GM21723 (cell line): ENCODE measurements at regions not wholly inside any gene's neighbourhood (a gene's known extent, or its start where the extent isn't known, plus 50 kb on each side); places are given as distances from the start of the nearest gene placed in this dataset.
"Not testable (repeated sequence)": the region's sequence is repeated elsewhere in the genome, so short reads cannot be mapped to it uniquely, and the experiment has no call there.

ENCODE experiments used
- ATAC-seq: cut with Tn5 transposase; IDR thresholded peaks from one replicate; pipeline ENCODE4 v1.9.1; 2021; ENCODE audit warnings: mild to moderate bottlenecking, moderate library complexity; ENCODE audit not compliant: unreplicated experiment

DNA sequence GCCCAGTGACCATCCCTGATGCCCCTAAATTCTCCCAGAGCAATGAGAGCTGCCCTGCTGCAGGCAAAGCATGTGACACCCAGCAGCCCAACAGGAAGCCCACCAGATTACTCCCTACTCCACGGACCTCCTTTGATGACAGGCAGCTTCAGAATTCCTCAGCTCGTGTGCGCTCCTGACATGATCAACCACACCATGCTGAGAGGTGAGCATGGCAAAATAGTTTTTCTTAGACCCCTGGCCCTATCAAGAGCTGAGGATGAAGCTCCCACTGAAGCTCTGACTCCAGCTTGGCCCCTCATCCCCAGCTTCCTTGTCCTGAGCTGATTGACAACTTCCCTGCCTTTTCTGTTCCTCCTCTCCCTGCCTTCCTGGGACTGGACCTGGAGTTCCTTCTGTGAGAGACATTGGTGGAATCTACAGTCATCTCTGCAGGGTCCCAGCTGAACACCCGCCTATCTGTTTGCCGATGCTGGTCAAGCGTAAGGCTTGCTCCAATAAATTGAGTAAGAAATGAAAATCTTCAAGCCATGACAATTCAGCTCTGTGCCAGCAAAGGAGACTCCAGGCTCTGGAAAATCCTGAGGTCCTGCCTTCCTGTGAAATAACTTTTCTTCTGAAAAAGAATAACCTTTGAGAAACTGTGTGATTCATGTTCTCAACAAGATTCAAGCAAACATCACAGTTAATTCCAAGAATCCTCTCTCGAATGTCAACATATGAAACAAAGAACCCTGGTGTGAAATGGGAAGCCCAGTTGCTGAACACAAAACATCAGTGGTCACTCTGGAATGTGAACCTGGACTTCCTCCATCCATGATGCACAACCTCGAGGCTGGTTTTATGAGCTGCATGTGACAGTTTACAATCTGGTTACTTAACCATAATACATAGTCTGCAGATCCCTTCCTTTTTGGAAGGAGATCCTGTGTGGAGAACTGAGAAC lies 201.1 kb downstream of the SPP2 start:
- no peak for ATAC-seq

DNA sequence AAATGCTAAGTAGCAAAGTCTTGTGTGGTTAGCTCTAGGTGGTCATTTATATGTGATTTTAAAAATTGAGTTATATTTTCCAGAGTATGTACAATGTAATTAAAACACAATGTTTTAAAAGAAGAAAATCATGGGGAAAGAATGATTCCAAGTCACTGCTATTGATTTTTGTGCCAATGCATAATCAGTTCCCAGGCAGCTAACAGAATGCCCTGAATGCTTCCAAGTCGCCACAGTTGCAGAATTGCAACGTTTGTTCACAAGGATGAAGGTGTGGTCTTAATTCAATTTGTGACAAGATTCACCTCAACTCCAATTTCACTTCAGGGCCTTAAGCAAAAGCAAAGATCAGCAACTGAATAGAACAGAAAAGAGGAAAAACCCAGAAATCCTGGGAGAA lies 200.4 kb downstream of the SPP2 start:
- no peak for ATAC-seq

DNA sequence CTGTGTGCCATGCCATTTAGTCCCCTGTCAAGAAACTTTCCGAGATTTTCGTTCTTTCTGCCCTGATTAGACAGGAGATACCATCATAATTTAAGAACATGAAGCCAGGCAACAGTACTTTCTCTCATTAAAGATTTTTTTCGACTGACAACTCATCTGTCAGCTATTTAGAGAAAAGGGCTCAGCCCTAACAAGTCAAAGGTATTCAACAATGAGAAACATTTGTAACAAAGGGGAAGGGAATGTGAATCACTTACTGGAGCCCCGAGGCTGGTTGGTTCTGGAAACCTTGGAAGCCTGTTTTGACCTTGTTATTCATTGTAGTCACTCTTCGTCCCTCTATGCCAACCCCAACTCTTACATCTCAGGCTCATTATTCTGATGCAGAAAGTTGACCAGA lies 199.4 kb downstream of the SPP2 start:
- no peak for ATAC-seq

DNA sequence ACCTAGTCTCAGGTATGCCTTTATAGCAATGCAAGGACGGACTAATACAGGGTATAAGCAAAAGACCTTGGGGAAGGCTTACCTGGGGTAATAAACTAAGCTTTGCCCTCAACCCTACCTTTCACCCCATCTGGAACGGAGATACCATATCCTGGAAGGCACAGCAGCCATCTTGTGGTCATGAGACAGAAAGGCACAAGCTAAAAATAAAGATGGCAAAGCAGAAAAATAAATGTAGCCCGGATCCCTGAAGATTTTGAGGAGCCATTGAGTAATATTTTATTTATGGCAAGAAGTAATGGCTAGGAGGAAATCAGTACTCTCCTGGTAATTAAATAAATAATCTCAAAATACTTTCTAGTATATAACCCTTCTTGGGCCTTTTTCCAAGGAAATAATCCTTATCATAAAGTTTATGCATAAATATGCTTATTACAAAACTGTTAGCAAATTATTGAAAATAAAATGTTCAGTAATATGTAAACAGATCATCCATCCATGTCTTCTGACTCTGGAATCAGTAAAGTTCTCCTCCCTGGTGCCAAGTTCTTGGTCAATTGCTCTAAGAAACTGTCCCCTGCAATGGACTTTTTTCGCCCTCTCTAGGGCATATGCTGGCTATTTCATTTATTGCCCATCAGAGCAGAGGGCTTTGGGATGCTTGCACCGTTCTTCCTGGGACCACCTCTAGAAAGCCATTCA lies 198.7 kb downstream of the SPP2 start:
- no peak for ATAC-seq

DNA sequence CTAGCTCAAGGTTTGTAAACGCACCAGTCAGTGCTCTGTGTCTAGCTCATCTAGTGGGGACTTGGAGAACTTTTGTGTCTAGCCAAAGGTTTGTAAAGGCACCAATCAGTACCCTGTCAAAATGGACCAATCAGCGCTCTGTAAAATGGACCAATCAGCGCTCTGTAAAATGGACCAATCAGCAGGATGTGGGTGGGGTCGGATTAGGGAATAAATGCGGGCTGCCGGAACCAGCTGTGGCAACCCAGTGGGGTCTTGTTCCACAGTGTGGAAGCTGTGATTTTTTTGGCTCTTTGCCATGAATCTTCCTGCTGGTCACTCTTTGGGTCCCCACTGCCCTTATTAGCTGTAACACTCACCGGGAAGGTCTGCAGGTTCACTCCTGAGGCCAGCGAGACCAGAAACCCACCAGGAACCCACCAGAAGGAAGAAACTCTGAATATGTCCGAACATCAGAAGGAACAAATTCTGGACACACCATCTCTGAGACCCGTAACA lies 197.8 kb downstream of the SPP2 start:
- ATAC-seq: not testable (repeated sequence)

DNA sequence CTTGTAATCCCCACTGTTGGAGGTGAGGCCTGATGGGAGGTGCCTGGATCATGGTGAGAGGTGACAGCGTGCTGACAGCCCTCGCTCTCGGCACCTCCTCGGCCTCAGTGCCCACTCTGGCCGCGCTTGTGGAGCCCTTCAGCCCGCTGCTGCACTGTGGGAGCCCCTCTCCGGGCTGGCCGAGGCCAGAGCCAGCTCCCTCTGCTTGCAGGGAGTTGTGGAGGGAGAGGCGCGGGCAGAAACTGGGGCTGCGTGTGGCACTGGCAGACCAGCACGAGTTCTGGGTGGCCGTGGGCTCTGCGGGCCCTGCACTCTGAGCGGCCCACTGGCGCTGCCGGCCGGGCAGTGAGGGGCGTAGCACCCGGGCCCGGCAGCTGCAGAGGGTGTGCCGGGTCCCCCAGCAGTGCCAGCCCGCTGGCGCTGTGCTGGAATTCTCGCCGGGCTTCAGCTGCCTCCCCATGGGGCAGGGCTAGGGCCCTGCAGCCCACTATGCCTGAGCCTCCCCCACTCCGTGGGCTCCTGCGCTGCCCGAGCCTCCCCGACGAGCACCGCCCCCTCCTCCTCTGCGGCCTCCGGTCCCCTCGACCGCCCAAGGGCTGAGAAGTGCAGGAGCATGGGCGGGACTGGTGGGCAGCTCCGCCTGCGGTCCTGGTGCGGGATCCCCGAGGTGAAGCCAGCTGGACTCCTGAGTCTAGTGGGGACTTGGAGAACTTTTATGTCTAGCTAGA lies 197.1 kb downstream of the SPP2 start:
- ATAC-seq: no peak

DNA sequence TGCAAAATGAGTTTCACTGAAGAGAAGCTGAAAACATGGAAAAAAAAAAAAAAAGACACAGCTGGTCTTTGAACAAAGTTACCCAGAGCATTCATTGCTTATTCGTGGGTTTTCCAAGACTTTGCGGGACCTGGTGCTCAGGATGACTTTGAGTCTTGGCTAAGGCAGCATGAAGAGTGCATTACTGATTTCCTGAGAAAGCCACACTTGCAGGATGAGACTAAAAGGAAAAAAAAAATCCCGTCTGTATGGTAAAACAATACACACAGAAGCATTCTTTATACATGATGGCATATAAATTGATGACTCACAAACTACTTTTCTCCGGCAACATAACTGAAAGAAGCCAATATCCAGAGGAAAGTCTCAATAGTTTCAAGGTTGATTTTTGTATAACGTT lies 195.4 kb downstream of the SPP2 start:
- ATAC-seq: no peak

DNA sequence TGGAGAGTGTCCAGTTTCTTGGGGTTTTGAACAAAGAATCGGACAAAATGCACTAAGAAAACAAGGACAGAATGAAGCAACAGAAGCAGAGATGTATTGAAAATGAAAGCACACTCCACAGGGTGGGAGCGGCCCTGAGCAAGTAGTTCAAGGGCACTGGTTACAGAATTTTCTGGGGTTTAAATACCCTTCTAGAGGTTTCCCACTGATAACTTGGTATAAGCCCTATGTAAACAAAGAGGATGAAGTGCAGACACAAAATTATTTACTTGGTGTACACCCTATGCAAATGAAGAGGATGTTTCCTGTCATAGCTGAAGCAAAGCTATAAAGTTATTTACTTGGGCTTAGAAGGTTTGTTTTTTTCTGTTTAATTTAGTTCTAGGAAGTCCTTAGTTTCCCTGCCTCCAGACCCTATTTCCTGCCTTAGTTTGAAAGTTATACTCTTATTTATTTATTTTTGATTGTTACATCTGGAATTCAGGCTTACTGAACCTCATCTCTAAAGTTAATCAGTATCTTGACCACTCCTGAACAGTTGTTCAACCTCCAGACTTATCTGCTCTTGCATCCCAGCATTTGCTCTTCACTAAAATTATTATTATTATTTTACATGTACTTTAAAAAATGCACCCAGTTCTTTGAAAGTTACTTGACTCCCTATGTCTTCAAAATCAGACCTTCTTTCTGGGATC lies 193.5 kb downstream of the SPP2 start:
- ATAC-seq: no peak

DNA sequence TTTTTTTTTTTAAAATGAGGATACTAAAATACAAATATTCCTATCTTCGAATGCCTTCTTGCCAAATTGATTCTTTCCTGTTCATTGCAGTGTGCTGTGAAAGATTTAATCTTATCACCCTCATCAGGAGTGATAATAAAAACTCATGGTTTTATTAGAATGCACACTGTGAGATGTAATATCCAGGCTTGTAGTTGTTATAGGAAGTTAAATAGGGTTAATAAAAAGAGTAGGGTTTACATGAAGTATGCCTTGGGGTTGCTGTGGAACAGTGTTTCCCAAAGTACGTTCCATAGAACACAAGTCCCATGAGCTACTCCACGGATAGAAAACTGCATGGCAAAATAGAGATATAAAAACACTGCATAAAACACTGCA lies 191.9 kb downstream of the SPP2 start:
- no peak for ATAC-seq

DNA sequence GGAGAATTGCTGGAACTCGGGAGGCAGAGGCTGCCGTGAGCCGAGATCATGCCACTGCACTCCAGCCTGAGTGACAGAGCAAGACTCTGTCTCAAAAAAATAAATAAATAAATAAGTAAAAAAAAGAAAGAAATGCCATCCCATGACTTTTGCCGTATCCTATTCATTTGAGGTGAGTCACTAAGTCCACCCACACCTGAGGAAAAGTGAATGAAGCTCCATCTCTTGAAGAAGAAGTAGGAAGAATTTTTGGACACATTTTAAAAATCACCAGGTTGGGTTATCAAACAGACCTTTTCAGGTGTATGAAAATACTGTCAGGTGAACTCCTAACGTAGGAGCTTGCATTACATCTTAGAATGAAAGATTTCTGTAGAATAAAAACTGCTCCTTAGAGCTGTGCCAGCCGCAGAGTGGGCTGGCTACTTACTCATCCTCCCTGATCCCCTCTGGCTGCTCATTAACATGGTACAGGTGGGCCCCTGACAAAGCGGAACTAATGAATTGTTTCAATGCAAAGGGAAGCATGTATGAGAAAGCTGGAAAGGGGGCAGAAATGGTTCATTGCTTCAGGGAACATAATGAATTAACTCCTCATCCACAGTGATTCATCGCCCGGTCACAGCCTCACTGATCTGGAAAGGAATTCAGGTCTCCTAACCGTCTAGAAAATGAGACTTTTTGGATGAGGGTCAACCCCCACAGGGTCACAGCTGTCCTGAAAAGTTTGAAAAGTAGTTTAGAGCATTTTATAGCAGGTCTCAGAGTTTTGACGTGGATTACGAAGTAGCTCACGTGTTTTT lies 191.4 kb downstream of the SPP2 start:
- ATAC-seq: no peak

DNA sequence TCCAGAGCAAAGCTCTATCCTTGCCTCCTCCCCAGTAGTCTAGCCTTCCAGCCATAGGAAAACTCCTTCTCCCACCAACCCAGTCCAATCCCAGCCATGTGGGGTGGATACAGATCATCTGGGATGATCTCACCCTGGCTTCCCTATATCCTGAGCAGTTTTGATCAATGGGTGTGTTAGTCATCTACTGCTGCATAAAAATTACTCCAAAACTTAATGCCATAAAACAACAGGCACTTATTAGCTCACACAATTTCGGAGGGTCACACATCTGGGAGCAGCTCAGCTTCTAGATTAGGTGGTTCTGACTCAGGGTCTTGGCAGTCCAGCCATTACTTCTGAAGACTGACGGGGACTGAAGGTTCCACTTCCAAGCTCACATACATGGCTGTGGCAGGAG lies 190.4 kb downstream of the SPP2 start:
- no peak for ATAC-seq

DNA sequence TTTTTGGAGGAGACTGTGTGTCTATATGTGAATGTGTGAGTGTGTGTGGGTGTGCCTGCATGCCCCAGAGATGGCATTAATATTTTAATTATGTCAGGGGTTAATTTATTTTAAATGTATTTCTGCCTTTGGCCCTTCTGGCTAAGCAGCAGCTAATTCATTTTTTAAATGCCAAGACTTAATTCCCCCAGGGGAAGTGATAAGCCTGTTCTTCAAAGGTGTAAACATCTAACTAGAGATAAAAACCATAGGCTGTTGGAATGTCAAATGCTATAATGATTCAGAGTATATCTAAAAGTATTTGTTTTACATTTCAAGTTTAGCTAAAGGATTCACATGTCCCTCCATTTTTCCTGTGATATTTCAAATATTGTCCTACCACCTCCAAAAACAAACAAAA lies 184.7 kb downstream of the SPP2 start:
- no peak for ATAC-seq

DNA sequence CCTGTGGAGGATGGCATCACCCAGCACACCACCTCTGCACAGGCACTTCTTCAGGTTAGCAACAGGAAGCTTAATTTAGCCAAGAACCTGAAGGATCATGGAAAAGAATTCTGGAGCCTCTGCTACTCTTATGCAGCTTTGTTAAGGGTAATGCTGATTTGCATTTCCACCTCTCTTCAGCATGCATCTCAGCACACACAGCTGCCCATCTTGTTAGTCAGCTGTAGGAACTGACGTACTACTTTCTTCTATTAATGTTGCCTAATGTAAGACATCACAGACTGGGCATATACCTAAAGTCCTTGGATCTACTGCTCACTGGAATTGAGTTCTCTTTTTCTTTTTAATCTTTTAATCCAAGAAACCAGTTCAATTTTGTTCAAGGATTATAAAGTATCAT lies 181.0 kb downstream of the SPP2 start:
- ATAC-seq: no peak

DNA sequence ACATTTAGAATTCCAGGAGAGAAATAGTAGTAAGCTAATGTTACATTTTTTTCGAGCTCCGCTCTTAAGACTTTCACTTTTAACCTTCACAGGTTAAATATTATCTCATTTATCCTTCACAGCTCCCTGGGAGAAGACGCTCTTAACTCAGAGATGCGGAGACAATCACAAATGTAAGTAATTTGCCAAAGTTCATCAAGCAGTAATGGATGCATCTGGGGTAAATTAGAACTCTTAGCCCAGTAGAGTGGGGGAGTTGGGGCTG lies 168.5 kb downstream of the SPP2 start:
- no peak for ATAC-seq

DNA sequence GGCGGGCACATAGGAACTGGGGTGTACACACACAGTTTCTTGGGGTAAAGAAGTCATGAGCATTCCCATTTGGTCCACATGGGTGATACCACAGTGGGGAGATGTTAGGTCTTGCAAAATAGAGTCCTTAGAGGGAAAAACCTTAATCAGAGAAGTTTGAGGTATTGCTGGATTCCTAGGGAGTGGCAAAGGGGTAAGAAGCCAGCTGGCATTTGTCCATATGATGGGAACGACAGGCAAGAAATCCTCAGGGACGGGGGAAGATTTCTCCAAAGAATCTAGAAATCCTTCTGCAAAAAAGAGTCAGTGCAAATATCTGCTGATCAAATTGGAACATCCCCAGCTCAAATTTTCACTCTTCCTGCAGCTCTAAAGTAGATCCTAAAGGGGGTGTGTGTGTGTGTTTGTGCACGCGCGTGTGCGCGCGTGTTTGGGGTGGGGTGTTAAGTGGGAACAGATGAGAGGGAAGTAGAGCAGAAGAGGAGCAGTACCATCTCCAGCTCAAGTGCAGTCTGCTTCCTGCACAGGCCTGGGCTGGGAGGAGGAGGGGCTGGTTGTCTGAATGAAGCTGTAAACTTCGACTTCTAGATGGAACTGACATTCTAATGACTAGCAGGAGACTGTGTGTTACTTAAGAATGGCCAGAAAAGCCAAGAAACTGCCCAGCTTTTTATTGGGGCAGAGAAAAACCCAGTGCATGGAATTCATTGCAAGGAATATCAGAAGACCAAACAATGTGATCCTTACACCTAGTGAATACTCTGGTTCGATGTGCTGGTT lies 168.0 kb downstream of the SPP2 start:
- no peak for ATAC-seq

DNA sequence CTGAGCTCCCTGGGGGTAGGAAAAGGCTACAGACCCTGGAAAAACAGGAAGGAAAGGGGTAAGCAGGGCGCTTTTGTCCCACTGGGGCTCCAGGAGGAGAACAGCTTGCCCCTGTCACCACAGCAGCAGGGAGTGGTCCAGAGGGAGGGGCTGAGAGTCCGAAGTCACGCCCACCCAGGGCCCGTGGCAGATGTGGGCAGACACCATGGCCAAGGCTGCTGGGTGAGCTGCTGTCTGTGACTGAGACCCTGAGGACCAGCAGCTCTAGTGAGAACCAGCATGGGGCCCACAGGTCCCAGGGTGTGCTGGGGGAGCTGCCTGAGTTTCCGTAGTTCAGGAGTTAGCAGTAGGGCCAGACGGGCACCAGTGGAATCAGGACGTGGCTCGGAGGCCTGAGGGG lies 162.0 kb downstream of the SPP2 start:
- ATAC-seq: no peak

DNA sequence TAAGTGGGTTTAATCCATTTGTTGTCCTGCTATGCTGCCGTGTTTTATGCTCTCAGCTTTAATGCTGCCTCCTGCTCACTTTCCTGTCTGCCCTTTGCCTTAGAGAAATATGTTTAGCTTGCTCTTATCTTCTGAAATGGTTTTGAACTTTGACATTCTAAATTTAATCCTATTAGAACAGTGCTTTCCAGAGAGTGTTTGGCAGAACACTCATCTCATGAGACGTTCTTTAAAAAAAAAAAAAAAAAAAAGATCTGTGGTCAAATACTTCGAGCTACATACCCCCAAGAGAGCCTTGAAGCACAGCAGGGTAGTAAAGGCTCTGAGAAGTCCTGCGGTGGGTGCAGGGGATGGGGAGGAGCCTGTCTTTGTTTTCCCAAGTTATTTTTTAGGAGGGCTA lies 161.3 kb downstream of the SPP2 start:
- ATAC-seq: no peak

DNA sequence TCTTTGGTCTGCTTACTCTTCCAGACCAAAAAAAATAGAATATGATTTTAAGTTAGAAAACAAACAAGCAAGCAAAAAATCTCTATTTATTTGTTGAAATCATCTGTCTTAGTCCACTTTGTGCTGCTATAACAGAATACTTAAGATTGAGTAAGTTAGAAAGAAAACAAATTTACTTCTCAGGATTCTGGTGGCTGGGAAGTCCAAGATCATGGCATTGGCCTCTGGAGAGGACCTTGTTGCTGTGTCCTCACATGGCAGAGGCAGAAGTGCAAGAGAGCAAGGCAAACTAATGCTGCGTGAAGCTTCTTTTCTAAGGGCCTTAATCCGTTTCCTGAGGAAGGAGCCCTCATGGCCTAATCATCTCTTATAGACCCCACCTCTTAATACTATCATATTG lies 156.2 kb downstream of the SPP2 start:
- no peak for ATAC-seq

DNA sequence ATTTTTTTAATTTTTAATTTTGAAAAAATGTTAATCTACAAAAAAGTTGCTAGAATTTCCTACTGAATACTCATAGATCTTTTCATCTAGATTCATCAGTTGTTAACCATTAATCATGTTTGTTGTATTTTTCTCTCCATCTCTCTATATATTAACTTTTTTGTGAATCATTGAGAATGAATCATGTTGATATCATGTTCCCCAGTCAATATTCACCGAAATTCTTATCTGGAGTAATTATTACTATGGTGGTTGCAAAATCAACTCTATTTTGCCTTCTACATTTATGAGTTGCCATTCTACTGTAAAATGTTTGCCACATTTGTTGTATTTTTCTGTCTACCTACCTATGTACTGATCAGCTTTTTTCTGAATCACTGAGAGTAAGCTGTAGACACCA lies 154.0 kb downstream of the SPP2 start:
- ATAC-seq: no peak
